NT2/D1 (cell line): ENCODE measurements at regions not wholly inside any gene's neighbourhood (a gene's known extent, or its start where the extent isn't known, plus 50 kb on each side); places are given as distances from the start of the nearest gene placed in this dataset.
"Not testable (repeated sequence)": the region's sequence is repeated elsewhere in the genome, so short reads cannot be mapped to it uniquely, and the experiment has no call there.

Source experiments
- SUZ12 ChIP-seq: IDR thresholded peaks from 2 replicates; pipeline ENCODE4 v1.6.1; 2011; ENCODE audit not compliant: insufficient read length, insufficient read depth; ENCODE audit errors: extremely low read depth
- ZNF274 ChIP-seq: IDR thresholded peaks from 2 replicates; pipeline ENCODE4 v1.6.1; 2011; ENCODE audit warnings: mild to moderate bottlenecking, low read depth, low read length

DNA sequence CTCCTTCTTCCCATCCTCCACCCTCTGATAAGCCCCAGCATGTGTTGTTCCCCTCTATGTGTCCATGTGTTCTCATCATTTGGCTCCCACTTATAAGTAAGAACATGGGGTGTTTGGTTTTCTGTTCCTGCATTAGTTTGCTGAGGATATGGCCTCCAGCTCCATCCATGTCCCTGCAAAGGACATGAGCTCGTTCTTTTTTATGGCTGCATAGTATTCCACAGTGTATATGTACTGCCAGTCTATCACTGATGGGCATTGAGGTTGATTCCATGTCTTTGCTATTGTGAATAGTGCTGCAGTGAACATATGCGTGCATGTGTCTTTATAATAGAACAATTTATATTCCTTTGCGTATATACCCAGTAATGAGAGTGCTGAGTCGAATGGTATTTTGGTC lies 62.8 kb upstream of the IFFO2 start:
- not testable (repeated sequence) for TF ChIP-seq ZNF274, SUZ12
